Loucy (cell line): ENCODE measurements at regions not wholly inside any gene's neighbourhood (a gene's known extent, or its start where the extent isn't known, plus 50 kb on each side); places are given as distances from the start of the nearest gene placed in this dataset.

Experiments used
- EZH2phosphoT487 ChIP-seq: fragments of 200-600 bp; IDR thresholded peaks from 2 replicates; pipeline ENCODE4 v1.6.1; 2018; ENCODE audit warnings: antibody characterized with exemption, mild to moderate bottlenecking, moderate library complexity, borderline replicate concordance
- TF ChIP-seq, protein P1 (sequence below): fragments of 200-600 bp; sonication (generic); conservative IDR thresholded peaks from 2 replicates; pipeline ENCODE4 v1.5.1; 2014; ENCODE audit warnings: mild to moderate bottlenecking, antibody characterized with exemption, low read length

DNA sequence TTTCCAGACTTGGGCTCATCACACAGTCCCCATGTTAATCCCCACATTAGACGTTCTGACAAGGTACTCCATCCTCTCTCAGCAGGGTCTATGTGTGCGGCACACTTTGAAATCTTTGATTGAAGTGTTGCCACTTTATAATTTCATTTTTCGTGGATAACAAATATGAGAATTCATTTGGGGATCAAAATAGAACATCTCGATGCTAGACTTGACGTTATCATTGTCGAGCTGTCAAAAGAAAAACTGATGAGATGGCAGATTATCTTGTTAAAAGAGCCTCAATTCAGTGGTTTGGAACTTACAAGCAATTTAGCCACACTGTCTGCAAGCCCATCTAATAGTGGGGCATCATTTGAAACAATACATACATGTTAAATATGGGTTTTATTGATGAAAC is 91.2 kb upstream of the SULT1C3 start:
- TF ChIP-seq, protein P1, sequence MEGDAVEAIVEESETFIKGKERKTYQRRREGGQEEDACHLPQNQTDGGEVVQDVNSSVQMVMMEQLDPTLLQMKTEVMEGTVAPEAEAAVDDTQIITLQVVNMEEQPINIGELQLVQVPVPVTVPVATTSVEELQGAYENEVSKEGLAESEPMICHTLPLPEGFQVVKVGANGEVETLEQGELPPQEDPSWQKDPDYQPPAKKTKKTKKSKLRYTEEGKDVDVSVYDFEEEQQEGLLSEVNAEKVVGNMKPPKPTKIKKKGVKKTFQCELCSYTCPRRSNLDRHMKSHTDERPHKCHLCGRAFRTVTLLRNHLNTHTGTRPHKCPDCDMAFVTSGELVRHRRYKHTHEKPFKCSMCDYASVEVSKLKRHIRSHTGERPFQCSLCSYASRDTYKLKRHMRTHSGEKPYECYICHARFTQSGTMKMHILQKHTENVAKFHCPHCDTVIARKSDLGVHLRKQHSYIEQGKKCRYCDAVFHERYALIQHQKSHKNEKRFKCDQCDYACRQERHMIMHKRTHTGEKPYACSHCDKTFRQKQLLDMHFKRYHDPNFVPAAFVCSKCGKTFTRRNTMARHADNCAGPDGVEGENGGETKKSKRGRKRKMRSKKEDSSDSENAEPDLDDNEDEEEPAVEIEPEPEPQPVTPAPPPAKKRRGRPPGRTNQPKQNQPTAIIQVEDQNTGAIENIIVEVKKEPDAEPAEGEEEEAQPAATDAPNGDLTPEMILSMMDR: no peak
- no peak for TF ChIP-seq EZH2phosphoT487
